H1 (cell line): ENCODE measurements at regions not wholly inside any gene's neighbourhood (a gene's known extent, or its start where the extent isn't known, plus 50 kb on each side); places are given as distances from the start of the nearest gene placed in this dataset.

ENCODE experiments used
- CTCF ChIA-PET: fragments of 300-600 bp; sonication (Branson Sonifier 250); formaldehyde crosslinking; loops from one replicate; lab custom pipeline; 2021; ENCODE audit not compliant: partially characterized antibody; lab: Charles Lee
- POLR2A ChIA-PET: fragments of 300-600 bp; sonication (Branson Sonifier 250); formaldehyde crosslinking; loops from one replicate; lab custom pipeline; 2021; ENCODE audit warnings: inconsistent platforms; ENCODE audit not compliant: partially characterized antibody; lab: Charles Lee
- DNase-seq, 2 experiments: peaks; one replicate each; pipeline versions ENCODE4 v3.0.0 to v3.0.0-alpha.2; 2010 to 2022; ENCODE audit warnings: low spot score in 2 of 2, low read depth in 1 of 2, mixed read lengths in 1 of 2
- FAIRE-seq: peaks from 2 replicates; lab custom pipeline; 2011; peaks lifted over from hg19 to GRCh38; lab: Jason Lieb, UNC
- H2AFZ ChIP-seq: 2 replicates; pipeline ENCODE4 v1.8.1; 2012; ENCODE audit warnings: low read length, inconsistent platforms
- H2AK5ac ChIP-seq: 2 replicates; pipeline ENCODE4 v1.6.1; 2013; ENCODE audit warnings: low read depth, low read length
- H2BK120ac ChIP-seq: replicated peaks from 2 replicates; pipeline ENCODE3; 2013; ENCODE audit warnings: low read depth, low read length, inconsistent platforms
- H2BK12ac ChIP-seq: 2 replicates; pipeline ENCODE4 v1.6.1; 2013; ENCODE audit warnings: low read depth, low read length
- H2BK15ac ChIP-seq: 2 replicates; pipeline ENCODE4 v1.6.1; 2013; ENCODE audit warnings: low read length
- H2BK20ac ChIP-seq: 2 replicates; pipeline ENCODE4 v1.6.1; 2013; ENCODE audit warnings: low read length
- H2BK5ac ChIP-seq: 2 replicates; pipeline ENCODE4 v1.6.1; 2013; ENCODE audit warnings: low read depth, low read length
- H3K14ac ChIP-seq: 2 replicates; pipeline ENCODE4 v1.6.1; 2013; ENCODE audit warnings: inconsistent platforms; ENCODE audit not compliant: insufficient read length
- H3K18ac ChIP-seq: 2 replicates; pipeline ENCODE4 v1.6.1; 2013; ENCODE audit warnings: low read length; ENCODE audit errors: extremely low read depth
- H3K23ac ChIP-seq: 2 replicates; pipeline ENCODE4 v1.6.1; 2013; ENCODE audit warnings: inconsistent platforms; ENCODE audit not compliant: insufficient read length
- H3K23me2 ChIP-seq: 2 replicates; pipeline ENCODE4 v1.6.1; 2013; ENCODE audit warnings: low read depth, low read length
- H3K27ac ChIP-seq: 2 replicates; pipeline ENCODE4 v1.6.1; 2011; ENCODE audit warnings: low read depth, low read length, inconsistent platforms
- H3K27me3 ChIP-seq, 4 experiments: replicated peaks in 1 of 4; 1 replicate in 1 of 4; 2 replicates in 3 of 4; pipeline versions ENCODE4 v1.6.1 to v1.8.1; 2011 to 2013; ENCODE audit warnings: low read length in 3 of 4, mild to moderate bottlenecking in 3 of 4, inconsistent platforms in 2 of 4, mixed read lengths in 2 of 4, moderate library complexity in 1 of 4; ENCODE audit not compliant: control insufficient read depth in 3 of 4, insufficient read depth in 3 of 4; ENCODE audit errors: extremely low read depth in 1 of 4
- H3K36me3 ChIP-seq, 4 experiments: 2 replicates each; pipeline versions ENCODE4 v1.6.1 to v1.8.1; 2011 to 2013; ENCODE audit warnings: mild to moderate bottlenecking in 4 of 4, low read length in 3 of 4, moderate library complexity in 2 of 4, control low read depth in 1 of 4, inconsistent platforms in 1 of 4; ENCODE audit not compliant: insufficient read depth in 4 of 4, control insufficient read depth in 2 of 4
- H3K4ac ChIP-seq: replicated peaks from 2 replicates; pipeline ENCODE3; 2013; ENCODE audit warnings: low read length, low read depth, mixed read lengths, inconsistent platforms; ENCODE audit not compliant: insufficient read length
- H3K4me1 ChIP-seq, 4 experiments: replicated peaks in 1 of 4; 1 replicate in 1 of 4; 2 replicates in 3 of 4; pipeline versions ENCODE4 v1.6.1 to v1.8.1; 2011 to 2013; ENCODE audit warnings: low read length in 3 of 4, inconsistent platforms in 2 of 4, mixed read lengths in 1 of 4; ENCODE audit not compliant: insufficient read depth in 4 of 4, control insufficient read depth in 3 of 4
- H3K4me2 ChIP-seq, 2 experiments: 2 replicates each; pipeline versions ENCODE4 v1.6.1 to v1.8.1; 2011 to 2013; ENCODE audit warnings: low read depth in 2 of 2, low read length in 2 of 2, control low read depth in 1 of 2, inconsistent platforms in 1 of 2, mild to moderate bottlenecking in 1 of 2; ENCODE audit not compliant: insufficient read depth in 1 of 2
- H3K4me3 ChIP-seq, 4 experiments: fragments of 200-600, 300-600 bp in 1 of 4; sonication (generic), shearing (Covaris generic), sonication (Bioruptor Twin) in 1 of 4; 2 replicates each; pipeline versions ENCODE4 v1.5.1 to v1.8.1; 2011 to 2016; ENCODE audit warnings: low read length in 4 of 4, low read depth in 3 of 4, control low read depth in 2 of 4, inconsistent platforms in 2 of 4, mild to moderate bottlenecking in 2 of 4, mixed read lengths in 1 of 4, moderate library complexity in 1 of 4; ENCODE audit not compliant: insufficient read depth in 2 of 4; ENCODE audit errors: extremely low read depth in 1 of 4
- H3K56ac ChIP-seq: replicated peaks from 2 replicates; pipeline ENCODE3; 2013; ENCODE audit warnings: low read depth, mild to moderate bottlenecking, mixed read lengths, low read length, inconsistent platforms; ENCODE audit not compliant: insufficient read length
- H3K79me1 ChIP-seq: 2 replicates; pipeline ENCODE4 v1.6.1; 2013; ENCODE audit warnings: low read depth, low read length, control low read depth
- H3K79me2 ChIP-seq, 2 experiments: 2 replicates each; pipeline versions ENCODE4 v1.6.1 to v1.8.1; 2012 to 2013; ENCODE audit warnings: low read length in 2 of 2, mild to moderate bottlenecking in 2 of 2, inconsistent platforms in 1 of 2; ENCODE audit not compliant: insufficient read depth in 2 of 2, control insufficient read depth in 1 of 2
- H3K9ac ChIP-seq, 4 experiments: replicated peaks in 1 of 4; 1 replicate in 1 of 4; 2 replicates in 3 of 4; pipeline versions ENCODE4 v1.6.1 to v1.8.1; 2011 to 2013; ENCODE audit warnings: low read depth in 3 of 4, low read length in 3 of 4, control low read depth in 2 of 4, mild to moderate bottlenecking in 2 of 4, moderate library complexity in 2 of 4, inconsistent platforms in 1 of 4; ENCODE audit errors: extremely low read depth in 1 of 4
- H3K9me3 ChIP-seq, 2 experiments: 2 replicates each; pipeline versions ENCODE4 v1.6.1 to v1.8.1; 2012 to 2013; ENCODE audit warnings: mild to moderate bottlenecking in 2 of 2, moderate library complexity in 2 of 2, control low read depth in 1 of 2, inconsistent platforms in 1 of 2, low read depth in 1 of 2, low read length in 1 of 2, mixed read lengths in 1 of 2; ENCODE audit not compliant: insufficient read depth in 2 of 2
- H4K20me1 ChIP-seq, 2 experiments: replicated peaks in 1 of 2; 2 replicates each; pipeline versions ENCODE3 to v1.8.1; 2011 to 2013; ENCODE audit warnings: inconsistent platforms in 2 of 2, low read length in 2 of 2, mild to moderate bottlenecking in 1 of 2; ENCODE audit not compliant: insufficient read depth in 2 of 2, control insufficient read depth in 1 of 2
- H4K5ac ChIP-seq: 2 replicates; pipeline ENCODE4 v1.6.1; 2013; ENCODE audit warnings: low read length, low read depth, mixed read lengths, inconsistent platforms; ENCODE audit not compliant: insufficient read length
- H4K8ac ChIP-seq: 2 replicates; pipeline ENCODE4 v1.8.0; 2013; ENCODE audit warnings: mild to moderate bottlenecking, moderate library complexity, low read length, inconsistent platforms; ENCODE audit not compliant: insufficient read depth; ENCODE audit errors: extremely low read depth
- H4K91ac ChIP-seq: replicated peaks from 2 replicates; pipeline ENCODE3; 2013; ENCODE audit warnings: low read length, mixed read lengths, inconsistent platforms; ENCODE audit not compliant: insufficient read length
- HDAC6 ChIP-seq: IDR thresholded peaks from one replicate; pipeline ENCODE4 v1.7.1; 2012; ENCODE audit warnings: low read depth, mild to moderate bottlenecking, inconsistent platforms, low read length, moderate library complexity
- NRF1 ChIP-seq: IDR thresholded peaks from 2 replicates; pipeline ENCODE4 v1.6.1; 2011; ENCODE audit warnings: mild to moderate bottlenecking, low read depth, low read length, improper control_type of control experiment
- RAD21 ChIP-seq, 2 experiments: IDR thresholded peaks in 1 of 2; conservative IDR thresholded peaks in 1 of 2; 2 replicates each; pipeline ENCODE4 v1.6.1; 2011; ENCODE audit warnings: low read depth in 2 of 2, low read length in 2 of 2, improper control_type of control experiment in 1 of 2, inconsistent platforms in 1 of 2, mild to moderate bottlenecking in 1 of 2, moderate library complexity in 1 of 2
- SP2 ChIP-seq: IDR thresholded peaks from 2 replicates; pipeline ENCODE4 v1.6.1; 2012; ENCODE audit warnings: mild to moderate bottlenecking, low read length, inconsistent platforms
- SRF ChIP-seq: IDR thresholded peaks from 2 replicates; pipeline ENCODE4 v1.6.1; 2011; ENCODE audit warnings: mild to moderate bottlenecking, low read depth, low read length, moderate library complexity
- WGBS, 2 experiments: shearing (Covaris generic) in 1 of 2; methylation state at CpG; one replicate each; pipeline versions ENCODE4 v1.1.6 to v1.1.7; 2013 to 2015; ENCODE audit warnings: low lambda C conversion rate in 2 of 2, mixed read lengths in 2 of 2, inconsistent platforms in 1 of 2, low coverage in 1 of 2, missing lambda C conversion rate in 1 of 2; ENCODE audit not compliant: insufficient replicate concordance in 2 of 2, insufficient coverage in 1 of 2, insufficient read length in 1 of 2; ENCODE audit errors: extremely low coverage in 1 of 2, missing lambda C conversion rate in 1 of 2; 5-methylcytosine and 5-hydroxymethylcytosine counted together
- TF ChIP-seq, protein P1 (sequence below): IDR thresholded peaks from 2 replicates; pipeline ENCODE4 v1.6.1; 2012; ENCODE audit warnings: inconsistent platforms

DNA sequence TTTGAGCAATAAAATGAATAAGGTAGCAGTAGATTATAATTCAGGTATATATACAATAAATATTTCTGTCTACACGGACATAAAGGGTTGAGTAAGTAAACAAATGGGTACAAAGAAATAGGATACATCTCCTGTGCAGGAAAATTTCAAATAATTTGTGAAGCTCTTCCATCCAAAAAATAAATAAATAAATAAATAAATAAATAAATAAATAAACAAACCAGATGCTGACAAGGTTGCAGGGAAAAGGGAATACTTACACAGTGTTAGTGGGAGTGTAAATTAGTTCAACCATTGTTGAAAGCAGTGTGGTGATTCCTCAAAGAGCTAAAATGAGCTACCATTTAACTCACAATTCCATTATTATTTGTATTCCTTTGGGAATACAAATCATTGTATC, 227.3 kb upstream of the CDH18 start:
- Histone ChIP-seq H3K4ac (no peak overlapping the region), H3K4me3 (no peak overlapping the region), H4K20me1 (no peaks in the 10 kb centered on the region), H4K91ac (no peak overlapping the region), H4K8ac (no peak overlapping the region), H3K14ac (no peak overlapping the region), H3K9me3 (no peaks in the 10 kb centered on the region), H4K5ac (no peak overlapping the region), H3K79me2 (no peaks in the 10 kb centered on the region), H3K27me3 (no peaks in the 10 kb centered on the region), H3K27ac (no peak overlapping the region), H3K18ac (no peak overlapping the region), H2BK12ac (no peak overlapping the region), H3K79me1 (no peaks in the 10 kb centered on the region), H3K36me3 (no peaks in the 10 kb centered on the region), H2BK120ac (no peak overlapping the region), H2BK15ac (no peak overlapping the region), H2AK5ac (no peak overlapping the region), H3K23me2 (no peaks in the 10 kb centered on the region), H3K56ac (no peak overlapping the region), H3K4me1 (no peaks in the 10 kb centered on the region), H3K9ac (no peak overlapping the region), H2BK20ac (no peak overlapping the region), H2AFZ (no peak overlapping the region), H3K23ac (no peak overlapping the region), H3K4me2 (no peak overlapping the region), H2BK5ac (no peak overlapping the region)
- DNase-seq (no peak), FAIRE-seq (no peak)
- WGBS, 2 experiments = 90% methylated on average over 1 of the region's 1 CpG; no CpG with 5 or more reads in 1 of the 2 experiments
- POLR2A ChIA-PET = no interaction called here
- CTCF ChIA-PET = interaction anchor here (0.6 to 1.0 kb wide), 2 partner anchors 18 to 92 kb away, joined by 3 read pairs; no protein-coding TSS in a partner anchor
- TF ChIP-seq SP2 = no peak
- TF ChIP-seq, protein P1, sequence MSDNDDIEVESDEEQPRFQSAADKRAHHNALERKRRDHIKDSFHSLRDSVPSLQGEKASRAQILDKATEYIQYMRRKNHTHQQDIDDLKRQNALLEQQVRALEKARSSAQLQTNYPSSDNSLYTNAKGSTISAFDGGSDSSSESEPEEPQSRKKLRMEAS = no peak
- no peak for TF ChIP-seq SRF
- no peak for TF ChIP-seq HDAC6
- no peak for TF ChIP-seq NRF1
- no peak for TF ChIP-seq RAD21 (IDR thresholded peaks at IDR 0.05 in 1 of 2, conservative IDR thresholded peaks at IDR 0.05 in 1 of 2; ENCODE audit: low read depth in 2 of 2, low read length in 2 of 2)
